SW 1271 (cell line): ENCODE measurements at regions not wholly inside any gene's neighbourhood (a gene's known extent, or its start where the extent isn't known, plus 50 kb on each side); places are given as distances from the start of the nearest gene placed in this dataset.

ENCODE experiments used
- DNase-seq, 2 experiments: peaks; one replicate each; lab custom pipeline; 2025; lab: John Stamatoyannopoulos, UW

- no peak for DNase-seq
Measured at GRCh38 chr5:5558638-5559527, 136.4 kb downstream of the ICE1 start.

GRCh38 chr5:5558102-5558501 lies 135.6 kb downstream of the ICE1 start:
- no peak for DNase-seq

- no peak for DNase-seq
Measured at GRCh38 chr5:5551499-5551898, 129.0 kb downstream of the ICE1 start.

GRCh38 chr5:5546408-5546807 lies 123.9 kb downstream of the ICE1 start:
- no peak for DNase-seq

GRCh38 chr5:5544094-5544663 lies 121.7 kb downstream of the ICE1 start:
- no peak for DNase-seq

- DNase-seq: no peak
Measured at GRCh38 chr5:5542654-5543053, 120.2 kb downstream of the ICE1 start.

- no peak for DNase-seq
Measured at GRCh38 chr5:5540065-5540464, 117.6 kb downstream of the ICE1 start.
